ENCODE measurements at regions not wholly inside any gene's neighbourhood (a gene's known extent, or its start where the extent isn't known, plus 50 kb on each side); places are given as distances from the start of the nearest gene placed in this dataset.

GRCh38 chr4:60814549-60814948 lies 385.6 kb upstream of the ADGRL3 start:
- H3K27ac Mint-ChIP-seq (ENCODE audit: unreplicated experiment): no peak overlapping the region
- no peaks in the 10 kb centered on the region for H3K4me1 Mint-ChIP-seq (ENCODE audit: low read depth, unreplicated experiment)
- no peak for DNase-seq
- no peaks in the 10 kb centered on the region for H3K27me3 Mint-ChIP-seq (ENCODE audit: unreplicated experiment)
- CTCF ChIA-PET: no interaction called here
- no peak for TF ChIP-seq CTCF (IDR thresholded peaks at IDR 0.05; ENCODE audit: unreplicated experiment)
- BruUV-seq (replicated peaks): no TSS peak
- no peaks in the 10 kb centered on the region for H3K36me3 Mint-ChIP-seq (ENCODE audit: insufficient read depth, unreplicated experiment)
- peaks cover 3% of the 10 kb centered on the region for H3K9me3 Mint-ChIP-seq (ENCODE audit: low read depth, unreplicated experiment)
- intact Hi-C loops (cut with micrococcal nuclease; ENCODE audit: unreplicated experiment): no loop called here
- no peak overlapping the region for H3K4me3 Mint-ChIP-seq (ENCODE audit: low read depth, unreplicated experiment)

DNA sequence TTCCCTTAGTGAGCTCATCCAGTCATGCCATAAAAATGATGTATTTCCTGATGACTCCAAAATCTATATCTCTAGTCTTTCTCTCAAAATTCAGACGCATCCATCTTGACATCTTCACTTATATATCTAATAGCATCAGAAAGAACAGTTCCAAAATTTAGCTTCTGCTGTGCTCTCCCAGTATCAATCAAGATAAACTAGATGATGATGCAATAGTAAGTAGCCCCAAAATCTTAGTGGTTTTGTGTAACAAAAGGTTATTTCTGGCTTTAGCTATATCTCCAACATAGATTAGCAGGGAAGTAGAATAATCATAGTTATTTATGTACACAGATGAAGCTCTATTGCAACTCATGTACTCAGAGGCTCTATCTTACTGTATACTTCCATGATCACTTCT lies 382.5 kb upstream of the ADGRL3 start:
- H3K4me1 Mint-ChIP-seq (ENCODE audit: low read depth, unreplicated experiment): no peaks in the 10 kb centered on the region
- H3K27ac Mint-ChIP-seq (ENCODE audit: unreplicated experiment): no peak overlapping the region
- BruUV-seq (replicated peaks): no TSS peak
- H3K4me3 Mint-ChIP-seq (ENCODE audit: low read depth, unreplicated experiment): no peak overlapping the region
- DNase-seq: no peak
- peaks cover 6% of the 10 kb centered on the region for H3K9me3 Mint-ChIP-seq (ENCODE audit: low read depth, unreplicated experiment)
- CTCF ChIA-PET: no interaction called here
- no peak for TF ChIP-seq CTCF (IDR thresholded peaks at IDR 0.05; ENCODE audit: unreplicated experiment)
- intact Hi-C loops (cut with micrococcal nuclease; ENCODE audit: unreplicated experiment): no loop called here
- no peaks in the 10 kb centered on the region for H3K27me3 Mint-ChIP-seq (ENCODE audit: unreplicated experiment)
- H3K36me3 Mint-ChIP-seq (ENCODE audit: insufficient read depth, unreplicated experiment): no peaks in the 10 kb centered on the region

- CTCF ChIA-PET: no interaction called here
- Mint-ChIP-seq H3K4me3 (ENCODE audit: low read depth, unreplicated experiment) (no peak overlapping the region), H3K36me3 (ENCODE audit: insufficient read depth, unreplicated experiment) (no peaks in the 10 kb centered on the region), H3K4me1 (ENCODE audit: low read depth, unreplicated experiment) (no peaks in the 10 kb centered on the region), H3K9me3 (ENCODE audit: low read depth, unreplicated experiment) (peaks cover 3% of the 10 kb centered on the region), H3K27ac (ENCODE audit: unreplicated experiment) (no peak overlapping the region), H3K27me3 (ENCODE audit: unreplicated experiment) (no peaks in the 10 kb centered on the region)
- intact Hi-C loops (cut with micrococcal nuclease; ENCODE audit: unreplicated experiment): no loop called here
- no TSS peak for BruUV-seq (replicated peaks)
- DNase-seq: no peak
- TF ChIP-seq CTCF (IDR thresholded peaks at IDR 0.05; ENCODE audit: unreplicated experiment): no peak
Measured at GRCh38 chr4:60822986-60823385, 377.1 kb upstream of the ADGRL3 start.

GRCh38 chr4:60840020-60840419 lies 360.1 kb upstream of the ADGRL3 start:
- CTCF ChIA-PET: no interaction called here
- Mint-ChIP-seq H3K36me3 (ENCODE audit: insufficient read depth, unreplicated experiment) (no peaks in the 10 kb centered on the region), H3K27ac (ENCODE audit: unreplicated experiment) (no peak overlapping the region), H3K4me1 (ENCODE audit: low read depth, unreplicated experiment) (no peaks in the 10 kb centered on the region), H3K27me3 (ENCODE audit: unreplicated experiment) (no peaks in the 10 kb centered on the region), H3K4me3 (ENCODE audit: low read depth, unreplicated experiment) (no peak overlapping the region), H3K9me3 (ENCODE audit: low read depth, unreplicated experiment) (peaks cover 5% of the 10 kb centered on the region)
- no peak for TF ChIP-seq CTCF (IDR thresholded peaks at IDR 0.05; ENCODE audit: unreplicated experiment)
- no peak for DNase-seq
- no TSS peak for BruUV-seq (replicated peaks)
- intact Hi-C loops (cut with micrococcal nuclease; ENCODE audit: unreplicated experiment): no loop called here

- H3K9me3 Mint-ChIP-seq (ENCODE audit: low read depth, unreplicated experiment): peaks cover 6% of the 10 kb centered on the region
- no TSS peak for BruUV-seq (replicated peaks)
- TF ChIP-seq CTCF (IDR thresholded peaks at IDR 0.05; ENCODE audit: unreplicated experiment): no peak
- DNase-seq: no peak
- no peaks in the 10 kb centered on the region for H3K36me3 Mint-ChIP-seq (ENCODE audit: insufficient read depth, unreplicated experiment)
- no peak overlapping the region for H3K4me3 Mint-ChIP-seq (ENCODE audit: low read depth, unreplicated experiment)
- H3K4me1 Mint-ChIP-seq (ENCODE audit: low read depth, unreplicated experiment): no peaks in the 10 kb centered on the region
- no peak overlapping the region for H3K27ac Mint-ChIP-seq (ENCODE audit: unreplicated experiment)
- no peaks in the 10 kb centered on the region for H3K27me3 Mint-ChIP-seq (ENCODE audit: unreplicated experiment)
- intact Hi-C loops (cut with micrococcal nuclease; ENCODE audit: unreplicated experiment): no loop called here
- CTCF ChIA-PET: no interaction called here
Measured at GRCh38 chr4:60846678-60847077, 353.4 kb upstream of the ADGRL3 start.

Measured in Calu3 (cell line).